HepG2 (cell line): ENCODE measurements at regions not wholly inside any gene's neighbourhood (a gene's known extent, or its start where the extent isn't known, plus 50 kb on each side); places are given as distances from the start of the nearest gene placed in this dataset.

Experiments used
- CTCF ChIP-seq: sonication (generic); formaldehyde crosslinking; IDR thresholded peaks from 2 replicates; pipeline ENCODE4 v1.5.0; 2020; ENCODE audit warnings: mild to moderate bottlenecking, missing genetic modification reagents, moderate library complexity
- DPF2 ChIP-seq: sonication (generic); formaldehyde crosslinking; IDR thresholded peaks from 2 replicates; pipeline ENCODE4 v1.4.0; 2020; ENCODE audit warnings: mild to moderate bottlenecking, low read depth, missing genetic modification reagents, borderline replicate concordance
- E2F5 ChIP-seq: sonication (generic); formaldehyde crosslinking; conservative IDR thresholded peaks from 2 replicates; pipeline ENCODE4 v1.4.0; 2020; ENCODE audit warnings: missing genetic modification reagents
- RFX5 ChIP-seq: IDR thresholded peaks from 2 replicates; pipeline ENCODE4 v1.6.1; 2011; ENCODE audit warnings: low read depth, low read length, improper control_type of control experiment
- TBP ChIP-seq: sonication (generic); formaldehyde crosslinking; IDR thresholded peaks from 2 replicates; pipeline ENCODE4 v1.5.0; 2020; ENCODE audit warnings: missing genetic modification reagents
- TCF12 ChIP-seq, 2 experiments: fragments of 450-650 bp in 1 of 2; sonication (generic) in 1 of 2; formaldehyde crosslinking in 1 of 2; IDR thresholded peaks; 2 replicates each; pipeline versions ENCODE4 v1.6.1 to v1.8.0; 2017 to 2022; ENCODE audit warnings: antibody characterized with exemption in 1 of 2, mild to moderate bottlenecking in 1 of 2, missing genetic modification reagents in 1 of 2, moderate library complexity in 1 of 2
- ZFP37 ChIP-seq: sonication (generic); formaldehyde crosslinking; IDR thresholded peaks from 2 replicates; pipeline ENCODE4 v1.4.0; 2020; ENCODE audit warnings: missing genetic modification reagents, borderline replicate concordance
- ZNF552 ChIP-seq: sonication (generic); formaldehyde crosslinking; IDR thresholded peaks from 2 replicates; pipeline ENCODE4 v1.9.0; 2022; ENCODE audit warnings: missing genetic modification reagents, mild to moderate bottlenecking, borderline replicate concordance
- TF ChIP-seq, protein P1 (sequence below): IDR thresholded peaks from 2 replicates; pipeline ENCODE4 v1.6.1; 2012; ENCODE audit warnings: inconsistent platforms
- TF ChIP-seq, protein P2 (sequence below): sonication (generic); formaldehyde crosslinking; IDR thresholded peaks from 2 replicates; pipeline ENCODE4 v1.4.0; 2020; ENCODE audit warnings: missing genetic modification reagents

DNA sequence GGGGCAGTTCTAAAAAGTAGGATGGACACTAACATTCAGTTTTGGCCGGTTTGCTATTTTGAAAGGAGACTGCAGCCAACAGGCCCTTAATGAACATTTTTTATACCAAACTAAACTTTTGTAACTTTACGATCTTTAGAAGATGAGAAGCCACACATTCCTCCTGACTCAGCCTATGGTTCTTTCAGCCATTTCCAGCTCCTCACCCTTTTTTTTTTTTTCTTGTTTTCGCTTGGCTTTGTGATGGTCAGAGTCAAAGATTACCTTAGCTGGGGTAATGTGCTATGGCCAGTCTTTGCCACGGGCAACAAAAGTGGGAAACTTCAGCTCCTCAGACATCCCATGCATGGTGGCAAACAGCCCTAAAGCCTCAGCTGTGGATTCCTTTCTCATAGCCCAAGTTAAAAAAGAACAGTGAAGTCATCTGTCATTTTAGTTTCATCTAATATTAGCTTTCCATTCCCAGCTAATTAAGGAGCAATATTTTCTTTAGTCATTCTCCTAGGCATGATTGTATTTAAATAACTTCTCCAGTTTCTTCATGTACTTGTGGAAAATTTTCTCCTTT lies 368.7 kb downstream of the MFSD1 start:
- no peak for TF ChIP-seq CTCF (CRISPR knock-in tag)
- TF ChIP-seq TBP (CRISPR knock-in tag), result no peak
- TF ChIP-seq, protein P1, sequence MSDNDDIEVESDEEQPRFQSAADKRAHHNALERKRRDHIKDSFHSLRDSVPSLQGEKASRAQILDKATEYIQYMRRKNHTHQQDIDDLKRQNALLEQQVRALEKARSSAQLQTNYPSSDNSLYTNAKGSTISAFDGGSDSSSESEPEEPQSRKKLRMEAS, result no peak
- TF ChIP-seq E2F5, result no peak
- TF ChIP-seq RFX5, result no peak
- no peak for TF ChIP-seq DPF2 (CRISPR knock-in tag)
- TF ChIP-seq TCF12 (IDR thresholded peaks at IDR 0.05), result no peak
- no peak for TF ChIP-seq TCF12 (CRISPR knock-in tag; IDR thresholded peaks at IDR 0.05)
- no peak for TF ChIP-seq ZNF552 (CRISPR knock-in tag)
- TF ChIP-seq ZFP37 (CRISPR knock-in tag), result no peak
- TF ChIP-seq, protein P2, sequence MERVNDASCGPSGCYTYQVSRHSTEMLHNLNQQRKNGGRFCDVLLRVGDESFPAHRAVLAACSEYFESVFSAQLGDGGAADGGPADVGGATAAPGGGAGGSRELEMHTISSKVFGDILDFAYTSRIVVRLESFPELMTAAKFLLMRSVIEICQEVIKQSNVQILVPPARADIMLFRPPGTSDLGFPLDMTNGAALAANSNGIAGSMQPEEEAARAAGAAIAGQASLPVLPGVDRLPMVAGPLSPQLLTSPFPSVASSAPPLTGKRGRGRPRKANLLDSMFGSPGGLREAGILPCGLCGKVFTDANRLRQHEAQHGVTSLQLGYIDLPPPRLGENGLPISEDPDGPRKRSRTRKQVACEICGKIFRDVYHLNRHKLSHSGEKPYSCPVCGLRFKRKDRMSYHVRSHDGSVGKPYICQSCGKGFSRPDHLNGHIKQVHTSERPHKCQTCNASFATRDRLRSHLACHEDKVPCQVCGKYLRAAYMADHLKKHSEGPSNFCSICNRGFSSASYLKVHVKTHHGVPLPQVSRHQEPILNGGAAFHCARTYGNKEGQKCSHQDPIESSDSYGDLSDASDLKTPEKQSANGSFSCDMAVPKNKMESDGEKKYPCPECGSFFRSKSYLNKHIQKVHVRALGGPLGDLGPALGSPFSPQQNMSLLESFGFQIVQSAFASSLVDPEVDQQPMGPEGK (CRISPR knock-in tag), result no peak
